ENCODE measurements at regions not wholly inside any gene's neighbourhood (a gene's known extent, or its start where the extent isn't known, plus 50 kb on each side); places are given as distances from the start of the nearest gene placed in this dataset.

DNA sequence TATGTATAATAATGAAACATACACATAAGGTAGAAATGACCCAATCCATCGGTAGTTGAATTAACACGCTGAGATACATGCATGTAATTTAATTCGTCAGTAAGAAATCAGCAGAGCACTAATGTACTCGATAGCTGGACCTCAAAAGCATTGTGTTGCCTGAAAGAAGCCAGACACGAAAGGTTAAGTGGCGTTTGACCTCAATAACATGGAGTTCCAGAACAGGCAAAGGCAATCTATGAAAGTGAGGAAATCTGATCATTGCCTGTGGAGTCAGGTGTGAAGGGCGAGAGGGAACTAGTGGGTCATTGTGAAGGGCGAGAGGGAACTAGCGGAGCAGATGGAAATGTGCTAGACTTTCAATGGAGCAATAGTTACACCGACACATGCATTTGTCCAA is 970.4 kb upstream of the TMEM132C start:
- TF ChIP-seq EZH2 (IDR thresholded peaks at IDR 0.05; ENCODE audit: borderline replicate concordance, low read length), result no peak
- TF ChIP-seq, protein P1, sequence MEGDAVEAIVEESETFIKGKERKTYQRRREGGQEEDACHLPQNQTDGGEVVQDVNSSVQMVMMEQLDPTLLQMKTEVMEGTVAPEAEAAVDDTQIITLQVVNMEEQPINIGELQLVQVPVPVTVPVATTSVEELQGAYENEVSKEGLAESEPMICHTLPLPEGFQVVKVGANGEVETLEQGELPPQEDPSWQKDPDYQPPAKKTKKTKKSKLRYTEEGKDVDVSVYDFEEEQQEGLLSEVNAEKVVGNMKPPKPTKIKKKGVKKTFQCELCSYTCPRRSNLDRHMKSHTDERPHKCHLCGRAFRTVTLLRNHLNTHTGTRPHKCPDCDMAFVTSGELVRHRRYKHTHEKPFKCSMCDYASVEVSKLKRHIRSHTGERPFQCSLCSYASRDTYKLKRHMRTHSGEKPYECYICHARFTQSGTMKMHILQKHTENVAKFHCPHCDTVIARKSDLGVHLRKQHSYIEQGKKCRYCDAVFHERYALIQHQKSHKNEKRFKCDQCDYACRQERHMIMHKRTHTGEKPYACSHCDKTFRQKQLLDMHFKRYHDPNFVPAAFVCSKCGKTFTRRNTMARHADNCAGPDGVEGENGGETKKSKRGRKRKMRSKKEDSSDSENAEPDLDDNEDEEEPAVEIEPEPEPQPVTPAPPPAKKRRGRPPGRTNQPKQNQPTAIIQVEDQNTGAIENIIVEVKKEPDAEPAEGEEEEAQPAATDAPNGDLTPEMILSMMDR (IDR thresholded peaks at IDR 0.05; ENCODE audit: low read length), result no peak
